ENCODE measurements at regions not wholly inside any gene's neighbourhood (a gene's known extent, or its start where the extent isn't known, plus 50 kb on each side); places are given as distances from the start of the nearest gene placed in this dataset.

DNA sequence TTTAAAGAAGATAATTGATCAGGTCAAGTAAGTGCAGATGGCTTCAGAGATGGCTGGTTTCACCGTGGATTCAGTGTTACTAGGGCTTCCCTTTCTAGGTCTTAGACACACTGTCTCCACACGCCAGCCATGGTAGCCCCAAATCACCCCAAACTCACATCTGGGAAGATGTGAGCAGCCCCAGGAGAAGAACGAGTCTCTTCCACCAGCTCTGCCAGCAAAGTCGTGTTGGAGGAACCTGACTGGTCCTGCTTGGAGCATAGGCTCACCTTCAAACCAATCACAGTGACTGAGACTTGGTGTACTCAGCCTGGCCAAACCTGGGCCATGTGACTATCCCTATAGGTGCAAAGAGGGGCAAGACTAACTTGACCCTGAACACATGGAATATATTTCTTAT, 296.7 kb downstream of the RPLP1 start:
- TF ChIP-seq CTCF (IDR thresholded peaks at IDR 0.05), result no peak
- no peak for TF ChIP-seq POLR2A (IDR thresholded peaks at IDR 0.05)

All from vagina (tissue), 2 donors.